ENCODE measurements at regions not wholly inside any gene's neighbourhood (a gene's known extent, or its start where the extent isn't known, plus 50 kb on each side); places are given as distances from the start of the nearest gene placed in this dataset.
A peak's percentile ranks its signal among the peaks of the same experiment; 100 is the strongest.

DNA sequence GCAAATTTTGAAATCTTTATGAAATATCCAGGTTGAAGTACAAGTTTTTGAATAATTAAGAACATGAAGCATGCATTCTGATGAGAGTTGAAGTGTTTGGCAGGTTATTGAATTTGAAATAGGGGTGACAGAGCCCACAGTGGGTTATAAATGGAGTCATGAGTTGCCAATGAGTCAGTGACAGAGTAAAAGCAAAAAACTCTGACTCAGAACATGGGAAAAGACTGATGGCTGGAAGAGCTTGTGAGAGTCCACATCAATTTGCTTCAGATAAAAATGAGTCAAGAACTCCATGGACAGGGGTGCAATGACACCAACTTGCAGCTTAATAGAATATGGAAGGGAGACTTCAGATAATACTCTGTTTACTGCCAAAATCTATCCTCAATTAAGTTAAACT lies 105.3 kb downstream of the SLC6A15 start:
- in situ Hi-C loops (cut with HindIII; ENCODE audit: low sequenced_read_pairs): no loop called here
- no peak overlapping the region for H3K4me3 ChIP-seq (ENCODE audit: low read depth, low read length)
- TF ChIP-seq, protein P1, sequence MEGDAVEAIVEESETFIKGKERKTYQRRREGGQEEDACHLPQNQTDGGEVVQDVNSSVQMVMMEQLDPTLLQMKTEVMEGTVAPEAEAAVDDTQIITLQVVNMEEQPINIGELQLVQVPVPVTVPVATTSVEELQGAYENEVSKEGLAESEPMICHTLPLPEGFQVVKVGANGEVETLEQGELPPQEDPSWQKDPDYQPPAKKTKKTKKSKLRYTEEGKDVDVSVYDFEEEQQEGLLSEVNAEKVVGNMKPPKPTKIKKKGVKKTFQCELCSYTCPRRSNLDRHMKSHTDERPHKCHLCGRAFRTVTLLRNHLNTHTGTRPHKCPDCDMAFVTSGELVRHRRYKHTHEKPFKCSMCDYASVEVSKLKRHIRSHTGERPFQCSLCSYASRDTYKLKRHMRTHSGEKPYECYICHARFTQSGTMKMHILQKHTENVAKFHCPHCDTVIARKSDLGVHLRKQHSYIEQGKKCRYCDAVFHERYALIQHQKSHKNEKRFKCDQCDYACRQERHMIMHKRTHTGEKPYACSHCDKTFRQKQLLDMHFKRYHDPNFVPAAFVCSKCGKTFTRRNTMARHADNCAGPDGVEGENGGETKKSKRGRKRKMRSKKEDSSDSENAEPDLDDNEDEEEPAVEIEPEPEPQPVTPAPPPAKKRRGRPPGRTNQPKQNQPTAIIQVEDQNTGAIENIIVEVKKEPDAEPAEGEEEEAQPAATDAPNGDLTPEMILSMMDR (IDR thresholded peaks at IDR 0.05; ENCODE audit: low read depth, low read length, missing control alignments): no peak
- no peak for DNase-seq (ENCODE audit: low read depth)

DNA sequence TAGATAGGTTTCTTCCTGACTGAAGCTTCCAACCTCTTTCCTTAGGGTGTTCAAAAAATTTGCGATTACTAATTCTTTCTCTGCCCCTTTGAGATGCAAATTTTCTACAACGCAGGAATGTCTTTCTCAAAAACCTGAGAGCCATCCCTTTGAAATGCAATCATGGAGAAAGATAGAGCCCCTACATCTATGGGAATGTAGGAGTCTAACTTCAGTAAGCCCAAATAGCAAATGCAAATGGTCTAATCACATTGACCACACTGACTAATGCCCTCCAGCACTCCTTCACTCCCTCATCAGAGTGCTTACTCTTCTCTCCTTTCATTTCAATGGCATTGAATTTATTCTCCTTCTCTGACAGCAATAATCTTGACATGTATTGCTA lies 107.1 kb downstream of the SLC6A15 start:
- DNase-seq (ENCODE audit: low read depth): no peak
- in situ Hi-C loops (cut with HindIII; ENCODE audit: low sequenced_read_pairs): no loop called here
- H3K4me3 ChIP-seq (ENCODE audit: low read depth, low read length): no peak overlapping the region
- TF ChIP-seq, protein P1 (IDR thresholded peaks at IDR 0.05; ENCODE audit: low read depth, low read length, missing control alignments): no peak

- in situ Hi-C loops (cut with HindIII; ENCODE audit: low sequenced_read_pairs): no loop called here
- no peak for DNase-seq (ENCODE audit: low read depth)
- H3K4me3 ChIP-seq (ENCODE audit: low read depth, low read length): no peak overlapping the region
- TF ChIP-seq, protein P1 (IDR thresholded peaks at IDR 0.05; ENCODE audit: low read depth, low read length, missing control alignments): no peak
Measured at GRCh38 chr12:84804691-84805473, 107.7 kb downstream of the SLC6A15 start.

DNA sequence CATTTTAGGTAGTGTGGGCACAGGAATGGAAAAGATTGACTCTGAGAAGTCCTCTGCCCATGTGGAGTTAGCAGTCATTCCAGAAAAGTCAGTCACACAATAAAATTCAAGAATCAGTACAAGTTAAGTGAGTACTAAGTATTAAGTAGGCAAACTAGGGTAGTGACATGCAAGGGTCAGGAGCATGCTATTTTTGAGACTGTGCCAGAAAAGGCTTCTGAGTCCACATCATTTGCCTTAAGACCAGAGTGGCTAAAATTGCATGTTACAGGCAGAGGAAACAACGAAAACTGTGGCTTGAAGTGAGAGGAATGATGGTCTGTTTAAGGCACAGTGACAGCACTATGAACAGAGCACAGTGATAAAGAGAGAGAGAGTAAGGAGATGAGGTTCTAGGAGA lies 108.9 kb downstream of the SLC6A15 start:
- in situ Hi-C loops (cut with HindIII; ENCODE audit: low sequenced_read_pairs): no loop called here
- no peak overlapping the region for H3K4me3 ChIP-seq (ENCODE audit: low read depth, low read length)
- TF ChIP-seq, protein P1 (IDR thresholded peaks at IDR 0.05; ENCODE audit: low read depth, low read length, missing control alignments): no peak
- DNase-seq (ENCODE audit: low read depth): no peak

DNA sequence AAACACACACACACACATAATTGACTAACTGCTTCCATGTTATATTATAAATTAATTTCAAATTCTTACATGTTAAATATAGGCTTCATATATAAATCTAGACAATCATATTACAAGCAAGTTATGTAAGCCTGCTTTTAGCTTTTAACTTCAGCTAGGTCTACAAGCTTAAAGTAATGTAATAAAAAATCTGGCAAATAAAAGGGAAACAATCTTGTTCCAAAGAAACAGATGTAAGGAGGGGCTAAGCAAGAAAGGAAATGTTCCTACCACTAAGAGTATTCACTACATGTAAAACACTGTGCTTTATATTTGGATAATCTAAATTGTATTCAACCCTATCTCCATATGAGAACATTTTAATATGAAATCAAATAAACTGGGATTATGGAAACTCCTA lies 110.4 kb downstream of the SLC6A15 start:
- TF ChIP-seq, protein P1 (IDR thresholded peaks at IDR 0.05; ENCODE audit: low read depth, low read length, missing control alignments): no peak
- in situ Hi-C loops (cut with HindIII; ENCODE audit: low sequenced_read_pairs): no loop called here
- no peak for DNase-seq (ENCODE audit: low read depth)
- H3K4me3 ChIP-seq (ENCODE audit: low read depth, low read length): no peak overlapping the region

DNA sequence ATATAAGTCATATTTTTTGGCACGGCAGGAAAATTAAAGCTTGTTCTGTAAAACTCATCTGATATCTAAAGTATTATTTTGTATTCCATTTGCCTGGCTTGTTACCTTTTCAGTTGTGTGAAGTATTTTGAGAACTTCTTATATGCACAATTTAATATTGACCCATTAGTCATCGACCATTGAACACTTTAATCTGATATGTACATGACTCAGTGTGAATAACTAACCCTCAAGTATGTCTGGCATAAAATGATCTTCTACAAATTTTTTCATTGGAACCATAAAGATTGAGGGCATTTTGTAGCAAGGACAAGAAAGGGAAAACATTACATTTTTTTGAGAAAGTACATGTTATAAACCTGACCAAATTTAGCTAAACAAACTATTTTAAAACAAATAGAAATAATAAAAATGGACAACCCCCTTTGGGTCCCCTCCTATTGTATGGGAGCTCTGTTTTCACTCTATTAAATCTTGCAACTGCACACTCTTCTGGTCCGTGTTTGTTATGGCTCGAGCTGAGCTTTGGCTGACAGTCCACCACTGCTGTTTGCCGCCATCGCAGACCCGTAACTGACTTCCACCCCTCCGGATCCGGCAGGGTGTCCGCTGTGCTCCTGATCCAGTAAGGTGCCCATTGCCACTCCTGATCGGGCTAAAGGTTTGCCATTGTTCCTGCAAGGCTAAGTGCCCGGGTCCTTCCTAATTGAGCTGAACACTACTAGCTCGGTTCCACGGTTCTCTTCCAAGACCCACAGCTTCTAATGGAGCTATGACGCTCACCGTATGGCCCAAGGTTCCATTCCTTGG lies 118.8 kb downstream of the SLC6A15 start:
- in situ Hi-C loops (cut with HindIII; ENCODE audit: low sequenced_read_pairs): no loop called here
- peak; percentile 33 for DNase-seq (ENCODE audit: low read depth)

More for the DNA sequence above, 118.8 kb downstream of the SLC6A15 start:
- no peak overlapping the region for H3K4me3 ChIP-seq (ENCODE audit: low read depth, low read length)
- TF ChIP-seq, protein P1 (IDR thresholded peaks at IDR 0.05; ENCODE audit: low read depth, low read length, missing control alignments): no peak

Data from astrocyte of the cerebellum (primary cell).